ENCODE measurements at regions not wholly inside any gene's neighbourhood (a gene's known extent, or its start where the extent isn't known, plus 50 kb on each side); places are given as distances from the start of the nearest gene placed in this dataset.

- TF ChIP-seq CTCF (IDR thresholded peaks at IDR 0.05; ENCODE audit: low read depth, low read length, missing control alignments): no peak
- H3K4me3 ChIP-seq (ENCODE audit: low read depth, low read length): no peak overlapping the region
- DNase-seq (ENCODE audit: low read depth): no peak
- in situ Hi-C loops (cut with HindIII; ENCODE audit: low sequenced_read_pairs): no loop called here
Observed at GRCh38 chr3:25032344-25032743, 395.7 kb upstream of the RARB start.

- H3K4me3 ChIP-seq (ENCODE audit: low read depth, low read length): no peak overlapping the region
- no peak for DNase-seq (ENCODE audit: low read depth)
- in situ Hi-C loops (cut with HindIII; ENCODE audit: low sequenced_read_pairs): no loop called here
- TF ChIP-seq CTCF (IDR thresholded peaks at IDR 0.05; ENCODE audit: low read depth, low read length, missing control alignments): peak; percentile 53
Observed at GRCh38 chr3:25033407-25034029, 394.5 kb upstream of the RARB start.

GRCh38 chr3:25035526-25035925, 392.5 kb upstream of the RARB start:
- peak; percentile 41 for DNase-seq (ENCODE audit: low read depth)
- no peak overlapping the region for H3K4me3 ChIP-seq (ENCODE audit: low read depth, low read length)
- in situ Hi-C loops (cut with HindIII; ENCODE audit: low sequenced_read_pairs): loop anchor here (5.0 kb wide), 1 partner anchor 38 kb away; no protein-coding TSS in a partner anchor
- no peak for TF ChIP-seq CTCF (IDR thresholded peaks at IDR 0.05; ENCODE audit: low read depth, low read length, missing control alignments)

GRCh38 chr3:25036633-25037032, 391.4 kb upstream of the RARB start:
- no peak for DNase-seq (ENCODE audit: low read depth)
- no peak overlapping the region for H3K4me3 ChIP-seq (ENCODE audit: low read depth, low read length)
- in situ Hi-C loops (cut with HindIII; ENCODE audit: low sequenced_read_pairs): loop anchor here (5.0 kb wide), 1 partner anchor 39 kb away; no protein-coding TSS in a partner anchor
- no peak for TF ChIP-seq CTCF (IDR thresholded peaks at IDR 0.05; ENCODE audit: low read depth, low read length, missing control alignments)

- peak; percentile 76 for DNase-seq (ENCODE audit: low read depth)
- no peak overlapping the region for H3K4me3 ChIP-seq (ENCODE audit: low read depth, low read length)
- in situ Hi-C loops (cut with HindIII; ENCODE audit: low sequenced_read_pairs): loop anchor here (5.0 kb wide), 1 partner anchor 40 kb away; no protein-coding TSS in a partner anchor
- no peak for TF ChIP-seq CTCF (IDR thresholded peaks at IDR 0.05; ENCODE audit: low read depth, low read length, missing control alignments)
Observed at GRCh38 chr3:25037049-25037547, 391.0 kb upstream of the RARB start.

DNA sequence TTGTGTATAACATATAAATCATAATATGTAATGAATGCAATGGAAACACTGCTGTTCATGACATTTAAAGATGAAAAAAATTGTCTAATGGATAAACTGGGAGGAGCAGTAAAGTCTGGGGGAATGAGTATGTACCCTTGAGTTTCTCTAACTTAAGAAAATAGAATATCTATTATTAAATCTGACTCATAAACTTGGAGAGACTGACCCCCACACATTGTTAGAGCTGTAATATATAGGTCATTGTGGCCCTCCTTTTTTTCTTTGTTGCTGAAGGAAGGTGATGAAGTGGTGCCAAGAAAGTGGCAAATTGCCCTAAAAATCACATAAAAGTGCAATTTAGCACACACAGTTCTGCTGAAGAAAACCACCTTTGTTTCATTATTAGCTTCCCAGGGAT, 389.8 kb upstream of the RARB start:
- DNase-seq (ENCODE audit: low read depth): no peak
- no peak overlapping the region for H3K4me3 ChIP-seq (ENCODE audit: low read depth, low read length)
- no peak for TF ChIP-seq CTCF (IDR thresholded peaks at IDR 0.05; ENCODE audit: low read depth, low read length, missing control alignments)
- in situ Hi-C loops (cut with HindIII; ENCODE audit: low sequenced_read_pairs): loop anchor here (5.0 kb wide), 1 partner anchor 41 kb away; no protein-coding TSS in a partner anchor

Data from astrocyte of the cerebellum (primary cell).